HCT116 (cell line): ENCODE measurements at regions not wholly inside any gene's neighbourhood (a gene's known extent, or its start where the extent isn't known, plus 50 kb on each side); places are given as distances from the start of the nearest gene placed in this dataset.

Source experiments
- JUND ChIP-seq: IDR thresholded peaks from 2 replicates; pipeline ENCODE4 v1.6.1; 2012
- TF ChIP-seq, protein P1 (sequence below), 3 experiments: fragments of 200-600 bp in 1 of 3; sonication (generic) in 1 of 3; IDR thresholded peaks in 2 of 3; conservative IDR thresholded peaks in 1 of 3; 2 replicates each; pipeline ENCODE4 v1.5.1; 2012 to 2017; ENCODE audit warnings: low read depth in 2 of 3, low read length in 2 of 3, antibody characterized with exemption in 1 of 3, borderline replicate concordance in 1 of 3, control low read depth in 1 of 3, mild to moderate bottlenecking in 1 of 3, mixed read lengths in 1 of 3, mixed run types in 1 of 3, moderate library complexity in 1 of 3; ENCODE audit not compliant: insufficient read depth in 1 of 3

DNA sequence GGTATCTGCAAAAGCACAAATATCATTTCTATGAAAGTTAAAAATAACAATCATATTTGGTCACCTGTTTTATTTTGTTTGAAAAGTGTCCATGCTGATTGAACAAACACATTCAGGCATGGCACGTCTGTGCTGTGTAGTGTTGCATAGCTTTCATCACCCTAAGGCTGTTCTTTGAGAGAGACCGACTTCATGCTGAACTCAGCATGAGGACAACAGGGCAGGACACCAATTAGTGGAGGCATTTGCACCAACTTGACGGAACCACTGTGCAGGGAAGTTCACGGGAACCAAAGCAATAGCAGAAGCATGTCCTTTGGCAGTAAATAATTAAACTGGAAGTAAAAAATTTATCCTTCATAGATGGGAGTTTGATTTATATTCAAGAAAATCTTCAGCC, 158.4 kb upstream of the SLC7A11 start:
- TF ChIP-seq, protein P1, sequence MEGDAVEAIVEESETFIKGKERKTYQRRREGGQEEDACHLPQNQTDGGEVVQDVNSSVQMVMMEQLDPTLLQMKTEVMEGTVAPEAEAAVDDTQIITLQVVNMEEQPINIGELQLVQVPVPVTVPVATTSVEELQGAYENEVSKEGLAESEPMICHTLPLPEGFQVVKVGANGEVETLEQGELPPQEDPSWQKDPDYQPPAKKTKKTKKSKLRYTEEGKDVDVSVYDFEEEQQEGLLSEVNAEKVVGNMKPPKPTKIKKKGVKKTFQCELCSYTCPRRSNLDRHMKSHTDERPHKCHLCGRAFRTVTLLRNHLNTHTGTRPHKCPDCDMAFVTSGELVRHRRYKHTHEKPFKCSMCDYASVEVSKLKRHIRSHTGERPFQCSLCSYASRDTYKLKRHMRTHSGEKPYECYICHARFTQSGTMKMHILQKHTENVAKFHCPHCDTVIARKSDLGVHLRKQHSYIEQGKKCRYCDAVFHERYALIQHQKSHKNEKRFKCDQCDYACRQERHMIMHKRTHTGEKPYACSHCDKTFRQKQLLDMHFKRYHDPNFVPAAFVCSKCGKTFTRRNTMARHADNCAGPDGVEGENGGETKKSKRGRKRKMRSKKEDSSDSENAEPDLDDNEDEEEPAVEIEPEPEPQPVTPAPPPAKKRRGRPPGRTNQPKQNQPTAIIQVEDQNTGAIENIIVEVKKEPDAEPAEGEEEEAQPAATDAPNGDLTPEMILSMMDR (IDR thresholded peaks at IDR 0.05 in 2 of 3, conservative IDR thresholded peaks at IDR 0.05 in 1 of 3; ENCODE audit: borderline replicate concordance in 1 of 3, insufficient read depth in 1 of 3, low read depth in 2 of 3, low read length in 2 of 3): no peak
- TF ChIP-seq JUND: no peak
